GM12874 (cell line): ENCODE measurements at regions not wholly inside any gene's neighbourhood (a gene's known extent, or its start where the extent isn't known, plus 50 kb on each side); places are given as distances from the start of the nearest gene placed in this dataset.

Experiments used
- TF ChIP-seq, protein P1 (sequence below): IDR thresholded peaks from 2 replicates; pipeline ENCODE4 v1.5.1; 2011; ENCODE audit warnings: low read depth, mild to moderate bottlenecking, control low read depth, low read length, moderate library complexity; ENCODE audit not compliant: insufficient read depth

GRCh38 chr11:119863851-119864601 is 135.0 kb upstream of the NECTIN1 start:
- TF ChIP-seq, protein P1, sequence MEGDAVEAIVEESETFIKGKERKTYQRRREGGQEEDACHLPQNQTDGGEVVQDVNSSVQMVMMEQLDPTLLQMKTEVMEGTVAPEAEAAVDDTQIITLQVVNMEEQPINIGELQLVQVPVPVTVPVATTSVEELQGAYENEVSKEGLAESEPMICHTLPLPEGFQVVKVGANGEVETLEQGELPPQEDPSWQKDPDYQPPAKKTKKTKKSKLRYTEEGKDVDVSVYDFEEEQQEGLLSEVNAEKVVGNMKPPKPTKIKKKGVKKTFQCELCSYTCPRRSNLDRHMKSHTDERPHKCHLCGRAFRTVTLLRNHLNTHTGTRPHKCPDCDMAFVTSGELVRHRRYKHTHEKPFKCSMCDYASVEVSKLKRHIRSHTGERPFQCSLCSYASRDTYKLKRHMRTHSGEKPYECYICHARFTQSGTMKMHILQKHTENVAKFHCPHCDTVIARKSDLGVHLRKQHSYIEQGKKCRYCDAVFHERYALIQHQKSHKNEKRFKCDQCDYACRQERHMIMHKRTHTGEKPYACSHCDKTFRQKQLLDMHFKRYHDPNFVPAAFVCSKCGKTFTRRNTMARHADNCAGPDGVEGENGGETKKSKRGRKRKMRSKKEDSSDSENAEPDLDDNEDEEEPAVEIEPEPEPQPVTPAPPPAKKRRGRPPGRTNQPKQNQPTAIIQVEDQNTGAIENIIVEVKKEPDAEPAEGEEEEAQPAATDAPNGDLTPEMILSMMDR = no peak

DNA sequence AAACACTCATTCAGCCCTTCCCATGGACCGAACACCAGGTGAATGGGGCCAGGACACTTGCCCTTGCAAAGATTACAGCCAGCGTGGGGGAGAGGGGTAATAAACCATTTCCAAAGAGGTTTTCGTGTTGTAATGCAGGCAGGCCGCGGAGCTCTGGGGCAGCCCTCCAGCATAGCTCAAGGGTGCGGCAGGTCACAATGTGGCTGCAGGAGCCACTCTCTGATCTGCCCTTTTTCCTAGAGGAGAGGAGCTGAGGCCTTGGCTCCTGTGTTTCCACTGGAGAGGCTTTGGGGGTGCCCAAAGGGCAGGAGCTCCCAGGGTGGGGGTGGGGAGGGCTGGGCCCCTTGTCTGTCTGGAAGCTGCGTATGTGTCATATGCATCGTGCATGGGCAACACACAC is 134.2 kb upstream of the NECTIN1 start:
- TF ChIP-seq, protein P1 = no peak

DNA sequence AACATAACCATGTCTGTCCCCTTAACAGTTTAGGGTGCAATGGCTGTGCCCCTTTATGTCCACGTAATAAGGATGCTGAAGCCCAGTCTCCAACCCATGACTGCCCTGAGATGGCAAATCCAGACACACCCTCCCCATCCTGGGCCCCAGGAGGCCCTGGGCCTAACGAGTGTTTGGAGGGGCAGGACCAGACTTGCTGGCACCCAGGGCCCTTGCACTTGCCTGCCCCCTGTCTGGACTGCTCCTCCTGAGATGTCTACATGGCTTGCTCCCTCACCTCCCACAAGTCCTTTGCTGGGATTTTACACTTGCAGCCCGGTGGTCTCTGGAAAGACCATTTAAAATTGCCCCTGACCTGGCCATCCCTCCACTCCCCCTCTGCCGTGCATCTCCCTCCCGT is 132.2 kb upstream of the NECTIN1 start:
- TF ChIP-seq, protein P1 = no peak

DNA sequence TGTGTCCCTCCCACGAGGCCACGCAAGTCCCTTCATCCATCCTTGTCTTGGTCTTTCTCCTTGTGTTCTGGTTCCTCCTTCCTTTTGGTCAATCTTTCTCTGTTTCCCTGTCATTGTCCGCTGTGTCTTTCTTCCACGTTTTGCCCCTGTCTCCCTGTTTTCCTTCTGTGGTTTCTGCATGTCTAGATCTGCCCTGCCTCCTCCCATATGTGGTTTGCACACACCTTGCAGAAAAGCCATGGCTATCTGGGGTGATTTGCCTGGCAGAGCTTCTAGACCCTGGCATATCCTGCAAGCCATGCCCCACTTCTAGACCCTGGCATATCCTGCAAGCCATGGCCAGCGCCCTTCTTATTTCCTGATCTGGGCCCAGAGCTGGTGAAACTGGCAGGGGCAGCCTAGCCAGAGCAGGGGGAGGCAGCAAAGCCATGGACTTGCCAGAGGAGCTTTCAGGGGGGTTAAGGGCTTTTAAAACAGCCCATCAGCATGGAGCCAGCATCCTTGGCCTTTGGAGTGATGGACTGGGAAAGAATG is 131.6 kb upstream of the NECTIN1 start:
- TF ChIP-seq, protein P1 = no peak

DNA sequence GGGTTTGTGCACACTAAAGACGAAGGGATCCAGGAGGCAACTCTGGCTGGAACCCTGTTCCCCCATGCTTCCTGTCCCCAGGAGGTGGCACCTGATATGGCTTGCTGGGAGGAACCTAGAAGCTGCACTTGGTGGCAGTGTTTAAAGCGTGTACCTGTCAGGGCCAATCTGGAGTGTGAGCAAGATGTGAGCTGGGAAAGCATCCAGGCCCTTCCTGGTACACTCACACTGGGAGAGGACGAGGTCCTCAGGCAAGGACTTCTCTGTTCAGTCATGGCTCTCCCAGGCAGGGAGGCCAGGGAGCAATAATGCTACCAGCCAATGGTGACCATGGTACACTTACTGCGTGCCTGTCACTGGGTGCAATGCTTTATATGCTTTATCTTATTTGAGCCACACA is 130.7 kb upstream of the NECTIN1 start:
- TF ChIP-seq, protein P1 = no peak

DNA sequence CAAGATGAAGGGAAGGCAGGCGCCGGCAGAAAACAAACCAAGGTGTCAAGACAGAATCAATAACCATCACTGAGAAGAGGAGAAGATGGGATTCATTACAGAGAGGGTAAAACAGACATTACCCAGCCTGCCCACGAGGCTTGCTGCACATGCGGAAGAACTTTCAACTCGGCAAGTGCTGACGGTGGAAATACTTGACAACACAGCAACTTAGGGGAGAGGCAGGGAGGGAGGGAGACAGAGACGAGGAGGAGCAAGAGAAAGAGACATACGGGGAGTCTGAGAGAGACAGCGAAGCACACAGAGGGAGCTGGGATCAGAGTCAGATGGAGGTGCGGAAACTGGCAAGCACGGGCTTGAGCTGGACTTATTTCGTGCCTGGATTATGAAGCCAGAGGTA is 129.3 kb upstream of the NECTIN1 start:
- TF ChIP-seq, protein P1 = no peak

- TF ChIP-seq, protein P1 = no peak
These were observed 127.9 kb upstream of the NECTIN1 start for GRCh38 chr11:119856681-119857485.
